Fibroblast of lung (primary cell): ENCODE measurements at regions not wholly inside any gene's neighbourhood (a gene's known extent, or its start where the extent isn't known, plus 50 kb on each side); places are given as distances from the start of the nearest gene placed in this dataset.

Experiments used
- DNase-seq, 2 donors: peaks; one replicate each; pipeline versions ENCODE4 v3.0.0 to v3.0.0-alpha.2; 2010; ENCODE audit warnings: low read depth in 2 of 2
- H2AFZ ChIP-seq: 2 replicates; pipeline ENCODE4 v1.5.1; 2012; ENCODE audit warnings: low read length, control low read depth, inconsistent platforms
- H3K27ac ChIP-seq: 2 replicates; pipeline ENCODE4 v1.5.1; 2011; ENCODE audit warnings: low read length, control low read depth; ENCODE audit not compliant: insufficient read depth
- H3K27me3 ChIP-seq: 2 replicates; pipeline ENCODE4 v1.5.1; 2011; ENCODE audit warnings: mild to moderate bottlenecking, low read length; ENCODE audit not compliant: control insufficient read depth, insufficient read depth
- H3K36me3 ChIP-seq: 2 replicates; pipeline ENCODE4 v1.5.1; 2011; ENCODE audit warnings: low read length; ENCODE audit not compliant: control insufficient read depth, insufficient read depth
- H3K4me1 ChIP-seq: 2 replicates; pipeline ENCODE4 v1.5.1; 2011; ENCODE audit warnings: low read length; ENCODE audit not compliant: control insufficient read depth, insufficient read depth; ENCODE audit errors: extremely low read depth
- H3K4me2 ChIP-seq: 2 replicates; pipeline ENCODE4 v1.5.1; 2011; ENCODE audit warnings: low read length, control low read depth; ENCODE audit not compliant: insufficient read depth; ENCODE audit errors: extremely low read depth
- H3K4me3 ChIP-seq, 4 experiments: fragments of 200-600 bp in 1 of 4; sonication (generic) in 1 of 4; replicated peaks in 1 of 4; 2 replicates each; pipeline ENCODE4 v1.5.1; 2011 to 2016; ENCODE audit warnings: low read length in 4 of 4, low read depth in 3 of 4, mild to moderate bottlenecking in 3 of 4, control low read depth in 2 of 4, inconsistent platforms in 1 of 4, mixed read lengths in 1 of 4; ENCODE audit not compliant: insufficient read depth in 1 of 4; ENCODE audit errors: control extremely low read depth in 1 of 4
- H3K79me2 ChIP-seq: 2 replicates; pipeline ENCODE4 v1.5.1; 2012; ENCODE audit warnings: mild to moderate bottlenecking, low read length, inconsistent platforms; ENCODE audit not compliant: control insufficient read depth, insufficient read depth
- H3K9ac ChIP-seq: 2 replicates; pipeline ENCODE4 v1.5.1; 2011; ENCODE audit warnings: mild to moderate bottlenecking, low read length, control low read depth; ENCODE audit not compliant: insufficient read depth
- H3K9me3 ChIP-seq: 2 replicates; pipeline ENCODE4 v1.5.1; 2012; ENCODE audit warnings: low read depth, low read length; ENCODE audit not compliant: control insufficient read depth, insufficient read depth
- H4K20me1 ChIP-seq: 2 replicates; pipeline ENCODE4 v1.5.1; 2011; ENCODE audit warnings: low read length; ENCODE audit not compliant: control insufficient read depth, insufficient read depth; ENCODE audit errors: extremely low read depth
- CTCF ChIP-seq, 2 donors: IDR thresholded peaks in 1 of 2; conservative IDR thresholded peaks in 1 of 2; 1 replicate in 1 of 2; 2 replicates in 1 of 2; pipeline ENCODE4 v1.5.1; 2011 to 2012; ENCODE audit warnings: low read length in 2 of 2, control low read depth in 1 of 2, inconsistent platforms in 1 of 2, low read depth in 1 of 2, mild to moderate bottlenecking in 1 of 2
- EZH2 ChIP-seq: IDR thresholded peaks from 2 replicates; pipeline ENCODE4 v1.5.1; 2012; ENCODE audit warnings: low read length, control low read depth, mild to moderate bottlenecking; ENCODE audit errors: missing control alignments

- no peak overlapping the region for H3K27ac ChIP-seq
- no peak overlapping the region for H3K9ac ChIP-seq
- no peak overlapping the region for H3K4me2 ChIP-seq
- DNase-seq = no peak
- no peaks in the 10 kb centered on the region for H3K9me3 ChIP-seq
- no peaks in the 10 kb centered on the region for H3K27me3 ChIP-seq
- H2AFZ ChIP-seq = no peak overlapping the region
- TF ChIP-seq EZH2 (no peak), CTCF (conservative IDR thresholded peaks at IDR 0.05 in 1 of 2, IDR thresholded peaks at IDR 0.05 in 1 of 2; ENCODE audit: low read depth in 1 of 2, low read length in 2 of 2) (no peak)
- H3K36me3 ChIP-seq = no peaks in the 10 kb centered on the region
- no peaks in the 10 kb centered on the region for H3K4me1 ChIP-seq
- no peaks in the 10 kb centered on the region for H4K20me1 ChIP-seq
- no peaks in the 10 kb centered on the region for H3K79me2 ChIP-seq
- H3K4me3 ChIP-seq = no peak overlapping the region
These were observed 52.1 kb downstream of the STYXL2 start for GRCh38 chr1:167145965-167146364.

GRCh38 chr1:167146903-167147539 is 53.1 kb downstream of the STYXL2 start:
- Histone ChIP-seq H4K20me1 (no peaks in the 10 kb centered on the region), H3K4me1 (no peaks in the 10 kb centered on the region), H3K9me3 (no peaks in the 10 kb centered on the region), H2AFZ (no peak overlapping the region), H3K27me3 (no peaks in the 10 kb centered on the region), H3K9ac (no peak overlapping the region), H3K79me2 (no peaks in the 10 kb centered on the region), H3K4me3 (no peak overlapping the region), H3K36me3 (no peaks in the 10 kb centered on the region), H3K4me2 (no peak overlapping the region), H3K27ac (no peak overlapping the region)
- TF ChIP-seq CTCF (conservative IDR thresholded peaks at IDR 0.05 in 1 of 2, IDR thresholded peaks at IDR 0.05 in 1 of 2; ENCODE audit: low read depth in 1 of 2, low read length in 2 of 2) (no peak), EZH2 (no peak)
- DNase-seq = no peak

GRCh38 chr1:167148421-167148820 is 54.5 kb downstream of the STYXL2 start:
- DNase-seq = no peak
- no peak overlapping the region for H2AFZ ChIP-seq
- no peaks in the 10 kb centered on the region for H3K9me3 ChIP-seq
- no peak overlapping the region for H3K4me2 ChIP-seq
- no peaks in the 10 kb centered on the region for H3K79me2 ChIP-seq
- H3K4me1 ChIP-seq = no peaks in the 10 kb centered on the region
- H3K27me3 ChIP-seq = no peaks in the 10 kb centered on the region
- no peak for TF ChIP-seq CTCF (conservative IDR thresholded peaks at IDR 0.05 in 1 of 2, IDR thresholded peaks at IDR 0.05 in 1 of 2; ENCODE audit: low read depth in 1 of 2, low read length in 2 of 2)
- no peak for TF ChIP-seq EZH2
- H4K20me1 ChIP-seq = no peaks in the 10 kb centered on the region
- H3K4me3 ChIP-seq = no peak overlapping the region
- no peak overlapping the region for H3K9ac ChIP-seq
- no peak overlapping the region for H3K27ac ChIP-seq
- H3K36me3 ChIP-seq = no peaks in the 10 kb centered on the region
